C1 segment of cervical spinal cord (tissue), 14 donors: ENCODE measurements at regions not wholly inside any gene's neighbourhood (a gene's known extent, or its start where the extent isn't known, plus 50 kb on each side); places are given as distances from the start of the nearest gene placed in this dataset.

Source experiments
- DNase-seq, 14 donors: peaks; one replicate each; lab custom pipeline; 2025; lab: John Stamatoyannopoulos, UW

GRCh38 chr10:123573236-123574108 lies 92.7 kb upstream of the GPR26 start:
- DNase-seq: no peak

- no peak for DNase-seq
These were observed 92.0 kb upstream of the GPR26 start for GRCh38 chr10:123574109-123574698.

GRCh38 chr10:123575105-123575504 lies 91.0 kb upstream of the GPR26 start:
- DNase-seq: no peak

- DNase-seq: no peak
These were observed 89.4 kb upstream of the GPR26 start for GRCh38 chr10:123576706-123577105.

GRCh38 chr10:123577921-123578461 lies 88.2 kb upstream of the GPR26 start:
- DNase-seq: no peak

GRCh38 chr10:123578721-123579120 lies 87.4 kb upstream of the GPR26 start:
- DNase-seq: no peak

GRCh38 chr10:123579675-123580074 lies 86.5 kb upstream of the GPR26 start:
- no peak for DNase-seq

GRCh38 chr10:123580426-123580825 lies 85.7 kb upstream of the GPR26 start:
- DNase-seq: no peak

GRCh38 chr10:123581656-123582055 lies 84.5 kb upstream of the GPR26 start:
- DNase-seq: no peak

- DNase-seq: peak in 12 of 14 donors; percentile 6 to 75 (median 42)
These were observed 83.8 kb upstream of the GPR26 start for GRCh38 chr10:123582084-123582989.

GRCh38 chr10:123583639-123584418 lies 82.3 kb upstream of the GPR26 start:
- peak in 12 of 14 donors; percentile 5 to 76 (median 42) for DNase-seq

- DNase-seq: no peak
These were observed 81.8 kb upstream of the GPR26 start for GRCh38 chr10:123584419-123584775.

- DNase-seq: peak in 1 of 14 donors; percentile 15
These were observed 80.4 kb upstream of the GPR26 start for GRCh38 chr10:123585477-123586445.

GRCh38 chr10:123587110-123587509 lies 79.0 kb upstream of the GPR26 start:
- no peak for DNase-seq

GRCh38 chr10:123588386-123588914 lies 77.7 kb upstream of the GPR26 start:
- no peak for DNase-seq

GRCh38 chr10:123595661-123596060 lies 70.5 kb upstream of the GPR26 start:
- no peak for DNase-seq

- DNase-seq: no peak
These were observed 68.5 kb upstream of the GPR26 start for GRCh38 chr10:123597676-123598075.

GRCh38 chr10:123599366-123599849 lies 66.7 kb upstream of the GPR26 start:
- DNase-seq: no peak

GRCh38 chr10:123600177-123600576 lies 66.0 kb upstream of the GPR26 start:
- no peak for DNase-seq
